ENCODE measurements at regions not wholly inside any gene's neighbourhood (a gene's known extent, or its start where the extent isn't known, plus 50 kb on each side); places are given as distances from the start of the nearest gene placed in this dataset.

DNA sequence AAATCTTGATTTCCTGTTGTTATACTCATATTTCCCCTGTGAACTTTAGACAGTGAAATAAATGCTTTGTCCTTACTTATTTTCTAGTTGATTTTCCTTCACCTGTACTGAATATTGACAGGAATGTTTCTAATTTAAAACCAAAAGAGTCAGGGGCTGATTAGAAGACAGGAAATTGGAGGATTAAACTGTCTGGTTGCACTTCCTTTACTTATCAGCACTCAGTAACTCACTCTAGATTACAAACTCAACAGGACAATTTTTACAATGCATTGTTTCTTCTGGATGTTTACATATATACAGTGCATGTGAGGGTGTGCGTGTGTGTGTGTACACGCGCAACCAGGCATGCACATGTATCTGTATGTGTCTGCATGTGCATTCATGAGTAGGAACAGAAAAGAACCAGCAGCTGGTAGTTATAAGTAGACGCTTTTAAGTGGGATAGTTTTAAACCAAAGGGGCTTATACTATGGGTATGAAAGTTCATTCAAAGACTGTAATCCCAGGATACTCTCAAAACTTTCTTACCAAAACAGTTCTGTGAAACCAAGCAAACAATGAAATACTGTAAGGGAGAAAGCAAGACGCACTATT lies 212.0 kb upstream of the NFIA start:
- H2BK20ac ChIP-seq (ENCODE audit: low read length): no peak overlapping the region
- no peaks in the 10 kb centered on the region for H4K20me1 ChIP-seq (replicated peaks in 1 of 2; ENCODE audit: control insufficient read depth in 1 of 2, insufficient read depth in 2 of 2, low read length in 2 of 2)
- no peak overlapping the region for H3K4me2 ChIP-seq (ENCODE audit: insufficient read depth in 1 of 2, low read depth in 2 of 2, low read length in 2 of 2)
- no peaks in the 10 kb centered on the region for H3K79me2 ChIP-seq (ENCODE audit: control insufficient read depth in 1 of 2, insufficient read depth in 2 of 2, low read length in 2 of 2)
- H4K5ac ChIP-seq (ENCODE audit: insufficient read length, low read depth, low read length): no peak overlapping the region
- H3K79me1 ChIP-seq (ENCODE audit: low read depth, low read length): no peaks in the 10 kb centered on the region
- H3K9me3 ChIP-seq (ENCODE audit: insufficient read depth in 2 of 2, low read depth in 1 of 2, low read length in 1 of 2): no peaks in the 10 kb centered on the region
- H3K27me3 ChIP-seq (replicated peaks in 1 of 4; ENCODE audit: control insufficient read depth in 3 of 4, extremely low read depth in 1 of 4, insufficient read depth in 3 of 4, low read length in 3 of 4): peaks cover 0 to 1% (median 0%) of the 10 kb centered on the region in 4 experiments; a peak in 1 of 7 replicates
- DNase-seq (ENCODE audit: low read depth in 1 of 2, low spot score in 2 of 2): no peak
- no peak overlapping the region for H4K91ac ChIP-seq (replicated peaks; ENCODE audit: insufficient read length, low read length)
- no peaks in the 10 kb centered on the region; the same call in 1 of the 2 replicates for H3K23me2 ChIP-seq (ENCODE audit: low read depth, low read length)
- no peak overlapping the region for H3K23ac ChIP-seq (ENCODE audit: insufficient read length)
- WGBS, 2 experiments (ENCODE audit: extremely low coverage in 1 of 2, insufficient coverage in 1 of 2, insufficient read length in 1 of 2, insufficient replicate concordance in 2 of 2, low coverage in 1 of 2, low lambda C conversion rate in 2 of 2, missing lambda C conversion rate in 1 of 2): 67% methylated on average over 5 of the region's 5 CpGs; no CpG with 5 or more reads in 1 of the 2 experiments
- H2AK5ac ChIP-seq (ENCODE audit: low read depth, low read length): no peak overlapping the region
- H2BK12ac ChIP-seq (ENCODE audit: low read depth, low read length): no peak overlapping the region
- no peak overlapping the region for H2BK15ac ChIP-seq (ENCODE audit: low read length)
- H3K36me3 ChIP-seq (ENCODE audit: control insufficient read depth in 2 of 4, insufficient read depth in 4 of 4, low read length in 3 of 4): no peaks in the 10 kb centered on the region
- no peak overlapping the region for H3K14ac ChIP-seq (ENCODE audit: insufficient read length)
- no peak overlapping the region for H2AFZ ChIP-seq (ENCODE audit: low read length)
- peak overlapping the region; percentile 61 for H2BK120ac ChIP-seq (replicated peaks; ENCODE audit: low read depth, low read length)
- peaks cover 1 to 11% (median 6%) of the 10 kb centered on the region in 4 experiments for H3K4me1 ChIP-seq (replicated peaks in 1 of 4; ENCODE audit: control insufficient read depth in 3 of 4, insufficient read depth in 4 of 4, low read length in 3 of 4)
- TF ChIP-seq POLR2AphosphoS5 (IDR thresholded peaks at IDR 0.05; ENCODE audit: low read depth, low read length) (no peak), RXRA (IDR thresholded peaks at IDR 0.05; ENCODE audit: insufficient read depth, low read depth, low read length) (no peak)
- TF ChIP-seq, protein P1, sequence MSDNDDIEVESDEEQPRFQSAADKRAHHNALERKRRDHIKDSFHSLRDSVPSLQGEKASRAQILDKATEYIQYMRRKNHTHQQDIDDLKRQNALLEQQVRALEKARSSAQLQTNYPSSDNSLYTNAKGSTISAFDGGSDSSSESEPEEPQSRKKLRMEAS (IDR thresholded peaks at IDR 0.05): no peak
- FAIRE-seq: no peak
- H4K8ac ChIP-seq (ENCODE audit: extremely low read depth, insufficient read depth, low read length): no peak overlapping the region
- no peak overlapping the region for H3K4me3 ChIP-seq (ENCODE audit: extremely low read depth in 1 of 4, insufficient read depth in 2 of 4, low read depth in 3 of 4, low read length in 4 of 4)
- POLR2A ChIA-PET (ENCODE audit: partially characterized antibody): no interaction called here
- H3K56ac ChIP-seq (replicated peaks; ENCODE audit: insufficient read length, low read depth, low read length): no peak overlapping the region
- no peak overlapping the region for H2BK5ac ChIP-seq (ENCODE audit: low read depth, low read length)
- H3K18ac ChIP-seq (ENCODE audit: extremely low read depth, low read length): no peak overlapping the region
- no peak overlapping the region for H3K9ac ChIP-seq (replicated peaks in 1 of 4; ENCODE audit: extremely low read depth in 1 of 4, low read depth in 3 of 4, low read length in 3 of 4)
- H3K4ac ChIP-seq (replicated peaks; ENCODE audit: insufficient read length, low read depth, low read length): no peak overlapping the region
- H3K27ac ChIP-seq (ENCODE audit: low read depth, low read length): no peak overlapping the region
- CTCF ChIA-PET (ENCODE audit: partially characterized antibody): no interaction called here
